Panc1 (cell line): ENCODE measurements at regions not wholly inside any gene's neighbourhood (a gene's known extent, or its start where the extent isn't known, plus 50 kb on each side); places are given as distances from the start of the nearest gene placed in this dataset.

Experiments
- POLR2AphosphoS5 ChIP-seq: IDR thresholded peaks from 2 replicates; pipeline ENCODE4 v1.6.1; 2012; ENCODE audit warnings: mild to moderate bottlenecking, low read depth, low read length, moderate library complexity
- REST ChIP-seq, 2 experiments: IDR thresholded peaks; 2 replicates each; pipeline ENCODE4 v1.6.1; 2011 to 2012; ENCODE audit warnings: low read depth in 2 of 2, control low read depth in 1 of 2, low read length in 1 of 2, mild to moderate bottlenecking in 1 of 2, moderate library complexity in 1 of 2; ENCODE audit not compliant: insufficient read depth in 1 of 2
- TF ChIP-seq, protein P1 (sequence below): fragments of 450-650 bp; IDR thresholded peaks from 2 replicates; pipeline ENCODE4 v1.5.1; 2017; ENCODE audit warnings: mild to moderate bottlenecking

- TF ChIP-seq, protein P1, sequence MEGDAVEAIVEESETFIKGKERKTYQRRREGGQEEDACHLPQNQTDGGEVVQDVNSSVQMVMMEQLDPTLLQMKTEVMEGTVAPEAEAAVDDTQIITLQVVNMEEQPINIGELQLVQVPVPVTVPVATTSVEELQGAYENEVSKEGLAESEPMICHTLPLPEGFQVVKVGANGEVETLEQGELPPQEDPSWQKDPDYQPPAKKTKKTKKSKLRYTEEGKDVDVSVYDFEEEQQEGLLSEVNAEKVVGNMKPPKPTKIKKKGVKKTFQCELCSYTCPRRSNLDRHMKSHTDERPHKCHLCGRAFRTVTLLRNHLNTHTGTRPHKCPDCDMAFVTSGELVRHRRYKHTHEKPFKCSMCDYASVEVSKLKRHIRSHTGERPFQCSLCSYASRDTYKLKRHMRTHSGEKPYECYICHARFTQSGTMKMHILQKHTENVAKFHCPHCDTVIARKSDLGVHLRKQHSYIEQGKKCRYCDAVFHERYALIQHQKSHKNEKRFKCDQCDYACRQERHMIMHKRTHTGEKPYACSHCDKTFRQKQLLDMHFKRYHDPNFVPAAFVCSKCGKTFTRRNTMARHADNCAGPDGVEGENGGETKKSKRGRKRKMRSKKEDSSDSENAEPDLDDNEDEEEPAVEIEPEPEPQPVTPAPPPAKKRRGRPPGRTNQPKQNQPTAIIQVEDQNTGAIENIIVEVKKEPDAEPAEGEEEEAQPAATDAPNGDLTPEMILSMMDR: no peak
- TF ChIP-seq POLR2AphosphoS5 (no peak), REST (IDR thresholded peaks at IDR 0.05; ENCODE audit: insufficient read depth in 1 of 2, low read depth in 2 of 2, low read length in 1 of 2) (no peak)
Observed at GRCh38 chr16:65319621-65320231, 197.9 kb upstream of the CDH11 start.
